HUDEP-2 (cell line): ENCODE measurements at regions not wholly inside any gene's neighbourhood (a gene's known extent, or its start where the extent isn't known, plus 50 kb on each side); places are given as distances from the start of the nearest gene placed in this dataset.
"Not testable (repeated sequence)": the region's sequence is repeated elsewhere in the genome, so short reads cannot be mapped to it uniquely, and the experiment has no call there.

ENCODE experiments used
- DNase-seq, 76 experiments: peaks; one replicate each; lab custom pipeline; 2025; ENCODE audit not compliant: unreplicated experiment in 76 of 76; lab: John Stamatoyannopoulos, UW

- no peak for DNase-seq
Observed at GRCh38 chr7:35968140-35968940, 167.5 kb downstream of the SEPTIN7 start.

- DNase-seq, result no peak
Observed at GRCh38 chr7:35969066-35969465, 168.2 kb downstream of the SEPTIN7 start.

- DNase-seq, result no peak
Observed at GRCh38 chr7:35970458-35970857, 169.6 kb downstream of the SEPTIN7 start.

DNA sequence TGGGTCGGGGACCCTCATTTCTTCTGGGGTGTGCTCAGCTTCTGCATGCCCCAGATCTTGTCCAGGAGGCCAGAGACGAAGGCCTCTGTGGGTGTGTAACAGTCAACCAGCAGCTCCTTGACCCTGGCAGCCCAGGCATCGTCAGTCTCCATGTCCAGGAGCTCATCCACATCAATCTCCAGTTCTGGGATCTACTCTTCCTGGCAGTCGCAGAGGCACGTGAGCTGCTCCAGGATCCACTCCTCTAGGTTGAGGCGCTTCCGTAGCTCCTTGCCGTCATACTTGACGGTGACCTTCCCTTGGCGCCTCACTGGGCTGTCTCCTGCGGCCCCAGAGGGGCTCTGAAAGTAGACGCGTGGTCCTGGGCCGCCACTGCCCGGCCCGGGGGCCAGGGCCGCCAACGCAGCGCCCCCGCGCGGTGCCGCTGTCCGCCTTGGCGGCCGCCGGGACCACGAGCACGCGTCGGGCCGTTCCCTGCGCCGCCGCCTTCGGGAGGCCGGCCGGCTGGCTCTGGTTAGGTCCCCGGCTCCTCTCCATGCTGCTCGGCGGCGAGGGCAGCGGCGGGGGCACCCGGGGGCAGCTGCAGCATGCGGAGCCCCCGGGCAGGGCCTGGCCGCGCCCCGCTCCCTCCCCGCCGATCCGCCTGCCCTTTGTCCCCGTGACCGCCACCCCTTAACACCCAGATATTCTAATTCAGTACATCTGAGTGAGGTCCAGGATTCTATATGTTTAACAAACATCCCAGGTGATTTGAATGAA lies 170.5 kb downstream of the SEPTIN7 start:
- DNase-seq, result peak in 1 of 76 experiments; percentile 27

GRCh38 chr7:35975851-35976454 lies 175.1 kb downstream of the SEPTIN7 start:
- DNase-seq, result peak in 46 of 76 experiments; percentile 4 to 73 (median 46)

DNA sequence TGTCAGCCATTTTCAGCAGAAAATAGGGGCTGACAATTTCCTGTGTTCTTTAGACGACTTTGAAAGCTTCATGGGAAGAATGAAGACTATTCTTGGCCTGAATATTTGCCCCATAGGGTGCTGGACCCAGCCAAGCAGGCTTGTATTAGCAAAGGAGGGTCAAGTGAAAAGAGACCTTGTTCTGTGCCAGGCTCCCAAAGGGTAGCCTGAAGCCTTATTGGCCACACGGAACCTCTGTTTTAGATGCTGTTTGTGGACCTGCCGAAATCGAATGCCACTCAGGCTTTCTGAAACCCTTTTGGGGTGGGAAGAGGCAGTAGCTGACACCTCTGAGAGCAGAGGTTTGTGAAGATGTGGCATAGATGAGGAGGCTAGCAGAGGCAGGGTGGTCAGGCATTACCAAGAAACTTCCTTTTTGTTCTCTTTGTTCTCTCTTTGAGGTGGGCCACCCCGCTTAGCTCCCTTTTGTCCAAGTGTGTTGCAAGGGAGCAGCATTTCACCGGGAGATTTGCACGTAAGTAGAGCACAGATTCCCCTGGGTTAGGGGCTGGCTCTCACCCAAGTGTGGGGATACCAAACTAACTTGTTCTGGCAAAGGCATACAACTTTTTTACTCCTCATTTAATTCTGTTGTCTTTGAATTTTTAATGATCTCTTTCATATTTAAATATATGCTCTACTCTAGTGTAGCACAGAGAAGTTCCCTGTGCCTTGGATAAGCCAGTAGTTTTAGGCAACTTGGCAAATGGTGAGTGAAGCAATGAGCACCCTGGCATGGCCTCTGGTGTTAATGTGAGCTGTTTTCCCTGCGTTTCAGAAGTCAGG lies 174.0 kb upstream of the EEPD1 start:
- not testable (repeated sequence) for DNase-seq

- DNase-seq, result no peak
Observed at GRCh38 chr7:35982600-35982999, 170.5 kb upstream of the EEPD1 start.

- no peak for DNase-seq
Observed at GRCh38 chr7:35983626-35984025, 169.4 kb upstream of the EEPD1 start.

GRCh38 chr7:35985126-35985754 lies 167.8 kb upstream of the EEPD1 start:
- peak in 52 of 76 experiments; percentile 2 to 67 (median 33) for DNase-seq

- DNase-seq, result no peak
Observed at GRCh38 chr7:35987016-35987415, 166.0 kb upstream of the EEPD1 start.

- DNase-seq, result no peak
Observed at GRCh38 chr7:35988105-35988504, 164.9 kb upstream of the EEPD1 start.

- no peak for DNase-seq
Observed at GRCh38 chr7:35988818-35989217, 164.2 kb upstream of the EEPD1 start.

GRCh38 chr7:35991511-35992232 lies 161.4 kb upstream of the EEPD1 start:
- DNase-seq, result peak in 3 of 76 experiments; percentile 1 to 21 (median 11)

GRCh38 chr7:35992436-35992835 lies 160.6 kb upstream of the EEPD1 start:
- DNase-seq, result no peak

- no peak for DNase-seq
Observed at GRCh38 chr7:35993113-35993512, 159.9 kb upstream of the EEPD1 start.

GRCh38 chr7:35993676-35994606 lies 159.1 kb upstream of the EEPD1 start:
- DNase-seq, result no peak

DNA sequence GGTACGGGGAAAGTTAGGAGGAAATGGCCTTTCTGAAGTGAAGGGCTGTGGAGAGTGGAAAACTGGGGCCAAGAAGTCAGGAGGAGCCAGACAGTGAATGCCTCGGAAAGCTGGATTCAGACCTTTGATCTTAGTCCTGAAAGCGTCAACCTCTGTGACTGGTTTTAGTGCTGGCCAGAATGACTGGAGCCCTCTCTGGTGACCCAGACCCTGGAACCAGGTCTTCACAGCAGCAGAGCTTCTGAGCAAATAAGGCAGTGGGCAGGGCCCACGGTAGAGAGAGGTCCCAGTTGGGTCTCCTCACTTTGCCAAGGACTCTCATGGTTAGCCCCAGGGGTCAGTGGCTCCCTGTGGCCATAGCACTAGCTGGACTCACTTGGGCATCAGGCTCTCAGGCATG lies 157.7 kb upstream of the EEPD1 start:
- DNase-seq, result no peak

- DNase-seq, result no peak
Observed at GRCh38 chr7:35998481-35998880, 154.6 kb upstream of the EEPD1 start.
